Pancreas (tissue), 10 donors: ENCODE measurements at regions not wholly inside any gene's neighbourhood (a gene's known extent, or its start where the extent isn't known, plus 50 kb on each side); places are given as distances from the start of the nearest gene placed in this dataset.

ENCODE experiments used
- ATAC-seq, 4 donors: fragments of 200-7000 bp; cut with Tn5 transposase; one replicate each; pipeline versions ENCODE4 v1.8.0 to v1.9.1; 2020; ENCODE audit warnings: mild to moderate bottlenecking in 4 of 4, moderate library complexity in 4 of 4
- DNase-seq, 6 donors: peaks; one replicate each; pipeline ENCODE4 v3.0.0-alpha.2; 2020
- FAIRE-seq: peaks from 2 replicates; lab custom pipeline; 2012; peaks lifted over from hg19 to GRCh38; lab: Jason Lieb, UNC
- H3K27ac ChIP-seq, 4 donors: fragments of 200-600 bp; sonication (generic); 1 replicate in 3 of 4; 2 replicates in 1 of 4; pipeline versions ENCODE4 v1.5.0 to v1.8.0; 2020
- H3K27me3 ChIP-seq, 4 donors: fragments of 200-600 bp; one replicate each; pipeline ENCODE4 v1.8.0; 2021
- H3K36me3 ChIP-seq, 3 donors: fragments of 200-600 bp; sonication (generic) in 1 of 3; one replicate each; pipeline versions ENCODE4 v1.5.0 to v1.8.0; 2020 to 2021
- H3K4me1 ChIP-seq, 3 donors: fragments of 200-600 bp; one replicate each; pipeline ENCODE4 v1.8.0; 2021
- H3K4me3 ChIP-seq, 4 donors: fragments of 200-600 bp; sonication (generic) in 2 of 4; one replicate each; pipeline versions ENCODE4 v1.5.0 to v1.8.0; 2020 to 2021
- H3K9me3 ChIP-seq, 4 donors: fragments of 200-600 bp; one replicate each; pipeline ENCODE4 v1.8.0; 2021
- CTCF ChIP-seq, 4 donors: fragments of 200-600 bp; sonication (generic) in 3 of 4; IDR thresholded peaks; one replicate each; pipeline versions ENCODE4 v1.5.0 to v1.8.0; 2021; ENCODE audit warnings: antibody characterized with exemption in 4 of 4
- WGBS, 2 donors: extraction: QIAGEN DNeasy Blood & Tissue Kit; methylation state at CpG; one replicate each; pipeline ENCODE4 v1.1.7; 2013; 5-methylcytosine and 5-hydroxymethylcytosine counted together
- intact Hi-C, 3 donors: fragments of 100-400 bp; cut with DNase I; formaldehyde crosslinking; loops; one replicate each; pipeline versions ENCODE4 v1.11.1 to v1.14.2; 2022
- donor health status: healthy with polysubstance abuse.
- donor health status: DM: no; HTN: no; CAD: no; lungs with moderate emphysema.
- donor health status: DM: no; HTN: no; CAD: no.
- donor health status: control.
- donor health status: control.
- donor health status: Bipolar disorder and iron deficiency.
- donor health status: DM: yes; HTN: yes; CAD: no.
- donor health status: DM: no; HTN: no; CAD: no.
- donor health status: DM: no; HTN: no; CAD: no.
- donor health status: DM: yes; HTN: yes; CAD: no.

GRCh38 chr1:56394298-56394697, 185.1 kb downstream of the PLPP3 start:
- WGBS, 2 donors: 74 to 86% methylated on average over 6 of the region's 6 CpGs
- Histone ChIP-seq H3K27me3 (no peaks in the 10 kb centered on the region), H3K9me3 (no peaks in the 10 kb centered on the region), H3K36me3 (no peaks in the 10 kb centered on the region), H3K4me3 (no peak overlapping the region), H3K27ac (no peak overlapping the region), H3K4me1 (no peaks in the 10 kb centered on the region)
- DNase-seq (no peak), FAIRE-seq (no peak), ATAC-seq (no peak)
- intact Hi-C loops: no loop called here
- no peak for TF ChIP-seq CTCF (IDR thresholded peaks at IDR 0.05)

GRCh38 chr1:56390934-56391731, 188.2 kb downstream of the PLPP3 start:
- Histone ChIP-seq H3K27me3 (no peaks in the 10 kb centered on the region), H3K9me3 (no peaks in the 10 kb centered on the region), H3K36me3 (no peaks in the 10 kb centered on the region), H3K4me3 (no peak overlapping the region), H3K27ac (no peak overlapping the region), H3K4me1 (no peaks in the 10 kb centered on the region)
- DNase-seq: no peak
- no peak for ATAC-seq
- no peak for FAIRE-seq
- intact Hi-C loops: no loop called here
- 87 to 91% methylated on average over 16 of the region's 16 CpGs for WGBS, 2 donors
- no peak for TF ChIP-seq CTCF (IDR thresholded peaks at IDR 0.05)

- no peaks in the 10 kb centered on the region for H3K4me1 ChIP-seq
- peak in 1 of 4 donors; percentile 20 for ATAC-seq
- H3K4me3 ChIP-seq: no peak overlapping the region
- FAIRE-seq: no peak
- no peak overlapping the region for H3K27ac ChIP-seq
- WGBS, 2 donors: 49 to 56% methylated on average over 3 of the region's 3 CpGs
- intact Hi-C loops: no loop called here
- no peaks in the 10 kb centered on the region for H3K36me3 ChIP-seq
- DNase-seq: no peak
- H3K9me3 ChIP-seq: no peaks in the 10 kb centered on the region
- no peaks in the 10 kb centered on the region for H3K27me3 ChIP-seq
- no peak for TF ChIP-seq CTCF (IDR thresholded peaks at IDR 0.05)
Observed at GRCh38 chr1:56390232-56390867, 189.0 kb downstream of the PLPP3 start.

GRCh38 chr1:56389813-56390212, 189.6 kb downstream of the PLPP3 start:
- 73 to 81% methylated on average over 2 of the region's 2 CpGs for WGBS, 2 donors
- no peaks in the 10 kb centered on the region for H3K36me3 ChIP-seq
- intact Hi-C loops: no loop called here
- H3K27ac ChIP-seq: no peak overlapping the region
- no peaks in the 10 kb centered on the region for H3K9me3 ChIP-seq
- TF ChIP-seq CTCF (IDR thresholded peaks at IDR 0.05): no peak
- ATAC-seq (peak in 1 of 4 donors; percentile 61), DNase-seq (no peak), FAIRE-seq (no peak)
- no peak overlapping the region for H3K4me3 ChIP-seq
- H3K27me3 ChIP-seq: no peaks in the 10 kb centered on the region
- H3K4me1 ChIP-seq: no peaks in the 10 kb centered on the region
